ENCODE measurements at regions not wholly inside any gene's neighbourhood (a gene's known extent, or its start where the extent isn't known, plus 50 kb on each side); places are given as distances from the start of the nearest gene placed in this dataset.

DNA sequence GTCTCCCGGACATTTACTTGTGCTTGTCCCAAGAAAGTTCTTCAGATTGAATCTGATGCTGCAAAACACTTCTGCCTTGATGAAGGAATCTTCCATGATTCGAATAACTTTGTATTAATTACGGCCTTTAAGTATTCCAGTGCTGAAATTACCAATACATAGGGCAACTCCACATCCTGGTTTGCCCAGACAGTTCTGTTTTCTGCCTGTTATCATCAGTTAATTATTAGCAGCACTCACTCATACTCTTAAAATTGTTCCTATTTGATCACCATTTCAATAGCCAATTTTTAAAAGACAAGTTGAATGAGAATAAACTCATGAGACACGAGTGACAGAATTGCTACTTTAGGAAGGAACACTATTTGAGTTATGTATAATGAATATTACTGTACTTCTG, 620.7 kb upstream of the ZEB2 start:
- Histone ChIP-seq H3K36me3 (no peaks in the 10 kb centered on the region), H3K27ac (no peak overlapping the region), H3K4me1 (ENCODE audit: low read depth) (no peaks in the 10 kb centered on the region), H3K27me3 (no peaks in the 10 kb centered on the region), H3K9me3 (ENCODE audit: low read depth) (no peaks in the 10 kb centered on the region), H3K4me3 (no peak overlapping the region)
- no peak for DNase-seq (ENCODE audit: low read depth in 1 of 2, low spot score in 1 of 2)
- TF ChIP-seq, protein P1, sequence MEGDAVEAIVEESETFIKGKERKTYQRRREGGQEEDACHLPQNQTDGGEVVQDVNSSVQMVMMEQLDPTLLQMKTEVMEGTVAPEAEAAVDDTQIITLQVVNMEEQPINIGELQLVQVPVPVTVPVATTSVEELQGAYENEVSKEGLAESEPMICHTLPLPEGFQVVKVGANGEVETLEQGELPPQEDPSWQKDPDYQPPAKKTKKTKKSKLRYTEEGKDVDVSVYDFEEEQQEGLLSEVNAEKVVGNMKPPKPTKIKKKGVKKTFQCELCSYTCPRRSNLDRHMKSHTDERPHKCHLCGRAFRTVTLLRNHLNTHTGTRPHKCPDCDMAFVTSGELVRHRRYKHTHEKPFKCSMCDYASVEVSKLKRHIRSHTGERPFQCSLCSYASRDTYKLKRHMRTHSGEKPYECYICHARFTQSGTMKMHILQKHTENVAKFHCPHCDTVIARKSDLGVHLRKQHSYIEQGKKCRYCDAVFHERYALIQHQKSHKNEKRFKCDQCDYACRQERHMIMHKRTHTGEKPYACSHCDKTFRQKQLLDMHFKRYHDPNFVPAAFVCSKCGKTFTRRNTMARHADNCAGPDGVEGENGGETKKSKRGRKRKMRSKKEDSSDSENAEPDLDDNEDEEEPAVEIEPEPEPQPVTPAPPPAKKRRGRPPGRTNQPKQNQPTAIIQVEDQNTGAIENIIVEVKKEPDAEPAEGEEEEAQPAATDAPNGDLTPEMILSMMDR (IDR thresholded peaks at IDR 0.05; ENCODE audit: low read depth, low read length), result no peak

DNA sequence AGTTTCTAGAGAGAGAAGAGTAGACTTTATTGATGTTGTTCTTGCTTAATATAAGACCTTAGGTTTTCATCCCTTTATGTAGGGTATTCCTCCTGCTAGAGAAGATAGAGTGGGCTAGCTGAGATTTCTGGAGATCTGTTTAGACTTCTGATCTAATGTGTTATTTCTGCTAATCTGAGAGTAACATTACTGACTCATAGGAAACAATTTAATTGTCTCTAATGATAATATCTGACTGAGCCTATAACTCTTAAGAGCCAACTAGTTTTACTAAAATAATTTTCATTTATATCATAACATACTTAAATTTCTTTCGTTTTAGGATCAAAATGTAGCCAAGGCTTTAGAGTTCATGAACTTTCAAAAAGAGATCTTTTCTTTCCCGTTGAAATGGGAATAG, 618.7 kb upstream of the ZEB2 start:
- Histone ChIP-seq H3K4me1 (ENCODE audit: low read depth) (no peaks in the 10 kb centered on the region), H3K36me3 (no peaks in the 10 kb centered on the region), H3K9me3 (ENCODE audit: low read depth) (no peaks in the 10 kb centered on the region), H3K27me3 (no peaks in the 10 kb centered on the region), H3K4me3 (no peak overlapping the region), H3K27ac (no peak overlapping the region)
- DNase-seq (ENCODE audit: low read depth in 1 of 2, low spot score in 1 of 2), result no peak
- TF ChIP-seq, protein P1 (IDR thresholded peaks at IDR 0.05; ENCODE audit: low read depth, low read length), result no peak

DNA sequence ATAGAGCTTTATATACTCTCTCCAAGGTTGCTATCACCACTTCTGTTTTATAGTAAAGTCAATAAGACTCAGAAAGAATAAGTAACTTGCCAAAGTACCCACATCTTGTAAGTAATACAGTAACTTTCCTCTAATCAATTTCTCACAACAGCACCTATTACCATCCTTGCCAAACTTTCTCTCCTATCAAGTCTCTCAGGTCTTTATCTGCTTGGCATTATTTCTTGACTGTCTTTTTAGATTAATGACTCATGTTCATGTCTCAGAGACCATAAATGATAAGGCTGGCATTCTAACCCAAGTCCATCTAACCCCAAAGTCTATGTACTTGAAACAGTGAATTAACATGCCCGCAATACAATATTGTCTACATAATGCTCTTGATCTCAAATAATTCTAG, 618.0 kb upstream of the ZEB2 start:
- no peak for DNase-seq (ENCODE audit: low read depth in 1 of 2, low spot score in 1 of 2)
- H3K27ac ChIP-seq, result no peak overlapping the region
- TF ChIP-seq, protein P1 (IDR thresholded peaks at IDR 0.05; ENCODE audit: low read depth, low read length), result no peak
- H3K4me3 ChIP-seq, result no peak overlapping the region
- H3K27me3 ChIP-seq, result no peaks in the 10 kb centered on the region
- no peaks in the 10 kb centered on the region for H3K36me3 ChIP-seq
- H3K9me3 ChIP-seq (ENCODE audit: low read depth), result no peaks in the 10 kb centered on the region
- no peaks in the 10 kb centered on the region for H3K4me1 ChIP-seq (ENCODE audit: low read depth)

DNA sequence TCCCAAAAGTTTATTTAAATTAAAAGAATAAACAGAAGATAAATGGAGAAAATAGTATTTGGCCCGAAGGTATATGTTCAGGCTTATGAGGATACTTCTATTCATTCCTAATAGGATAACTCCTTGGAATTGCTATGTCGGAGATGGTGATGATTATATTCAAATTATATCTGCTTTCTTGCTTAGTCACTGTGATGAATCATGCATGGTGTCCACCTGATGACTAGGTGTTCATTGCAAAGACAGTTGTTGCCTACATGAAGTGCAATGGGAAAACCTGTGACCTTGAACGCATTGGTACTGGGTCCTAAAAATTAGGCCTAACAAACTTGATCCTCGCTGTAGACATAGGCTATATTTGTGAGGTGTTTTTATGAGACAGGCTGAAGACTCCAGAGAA, 617.3 kb upstream of the ZEB2 start:
- H3K27me3 ChIP-seq, result no peaks in the 10 kb centered on the region
- no peaks in the 10 kb centered on the region for H3K36me3 ChIP-seq
- TF ChIP-seq, protein P1 (IDR thresholded peaks at IDR 0.05; ENCODE audit: low read depth, low read length), result no peak
- no peaks in the 10 kb centered on the region for H3K9me3 ChIP-seq (ENCODE audit: low read depth)
- H3K4me1 ChIP-seq (ENCODE audit: low read depth), result no peaks in the 10 kb centered on the region
- H3K27ac ChIP-seq, result no peak overlapping the region
- H3K4me3 ChIP-seq, result no peak overlapping the region
- DNase-seq (ENCODE audit: low read depth in 1 of 2, low spot score in 1 of 2), result no peak

DNA sequence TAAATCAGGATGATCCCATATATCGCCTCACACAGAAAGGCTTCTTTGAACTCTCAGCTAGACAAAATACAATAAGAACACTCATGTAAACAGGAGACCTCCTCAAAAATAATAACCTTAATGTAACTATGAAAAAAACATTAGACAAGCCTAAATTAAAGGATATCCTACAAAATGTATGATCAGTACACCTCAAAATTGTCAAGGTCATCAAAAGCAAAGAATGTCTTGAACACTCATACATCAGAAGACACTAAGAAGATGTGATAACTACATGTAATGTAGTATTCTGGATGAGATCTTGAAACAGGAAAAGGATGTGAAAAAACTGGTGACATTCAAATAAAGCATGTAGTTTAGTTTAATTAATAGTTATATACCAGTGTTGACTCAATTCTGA, 616.8 kb upstream of the ZEB2 start:
- Histone ChIP-seq H3K27me3 (no peaks in the 10 kb centered on the region), H3K36me3 (no peaks in the 10 kb centered on the region), H3K27ac (no peak overlapping the region), H3K9me3 (ENCODE audit: low read depth) (no peaks in the 10 kb centered on the region), H3K4me3 (no peak overlapping the region), H3K4me1 (ENCODE audit: low read depth) (no peaks in the 10 kb centered on the region)
- no peak for DNase-seq (ENCODE audit: low read depth in 1 of 2, low spot score in 1 of 2)
- TF ChIP-seq, protein P1 (IDR thresholded peaks at IDR 0.05; ENCODE audit: low read depth, low read length), result no peak

DNA sequence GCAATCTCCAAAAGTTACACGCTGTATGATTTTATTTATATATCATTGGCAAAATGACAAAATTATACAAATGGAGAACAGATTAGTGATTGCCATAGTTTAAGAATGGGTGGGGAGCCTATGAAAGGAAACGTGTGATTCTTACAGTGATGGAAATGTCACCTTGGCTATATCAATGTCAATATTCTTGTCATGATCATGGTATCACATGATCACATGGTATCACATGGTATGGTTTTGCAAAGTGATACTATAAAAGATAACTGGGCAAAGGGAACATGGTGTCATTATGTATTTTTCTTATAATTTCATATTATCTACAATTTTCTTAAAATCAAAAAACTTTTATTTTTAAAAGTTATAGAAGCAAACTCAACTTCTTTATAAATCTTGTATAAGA, 606.2 kb upstream of the ZEB2 start:
- H3K9me3 ChIP-seq (ENCODE audit: low read depth), result no peaks in the 10 kb centered on the region
- no peak for DNase-seq (ENCODE audit: low read depth in 1 of 2, low spot score in 1 of 2)
- H3K4me3 ChIP-seq, result no peak overlapping the region
- TF ChIP-seq, protein P1 (IDR thresholded peaks at IDR 0.05; ENCODE audit: low read depth, low read length), result no peak
- H3K36me3 ChIP-seq, result no peaks in the 10 kb centered on the region
- no peak overlapping the region for H3K27ac ChIP-seq
- H3K27me3 ChIP-seq, result no peaks in the 10 kb centered on the region
- no peaks in the 10 kb centered on the region for H3K4me1 ChIP-seq (ENCODE audit: low read depth)
